HepG2 (cell line): ENCODE measurements at regions not wholly inside any gene's neighbourhood (a gene's known extent, or its start where the extent isn't known, plus 50 kb on each side); places are given as distances from the start of the nearest gene placed in this dataset.

Source experiments
- DZIP1 ChIP-seq: sonication (generic); formaldehyde crosslinking; IDR thresholded peaks from 2 replicates; pipeline ENCODE4 v1.5.0; 2020; ENCODE audit warnings: mild to moderate bottlenecking, missing genetic modification reagents
- E2F2 ChIP-seq: sonication (generic); formaldehyde crosslinking; IDR thresholded peaks from 2 replicates; pipeline ENCODE4 v1.4.0; 2020; ENCODE audit warnings: missing genetic modification reagents, borderline replicate concordance
- EP300 ChIP-seq, 3 experiments: sonication (generic) in 1 of 3; formaldehyde crosslinking in 1 of 3; IDR thresholded peaks; 2 replicates each; pipeline versions ENCODE4 v1.5.1 to v1.6.1; 2011 to 2020; ENCODE audit warnings: low read depth in 2 of 3, low read length in 2 of 3, borderline replicate concordance in 1 of 3, improper control_type of control experiment in 1 of 3, mild to moderate bottlenecking in 1 of 3, missing genetic modification reagents in 1 of 3, moderate library complexity in 1 of 3
- FOXP4 ChIP-seq: sonication (generic); formaldehyde crosslinking; IDR thresholded peaks from 2 replicates; pipeline ENCODE4 v1.4.0; 2020; ENCODE audit warnings: missing genetic modification reagents
- KLF15 ChIP-seq: sonication (generic); formaldehyde crosslinking; IDR thresholded peaks from 2 replicates; pipeline ENCODE4 v1.8.1; 2023; ENCODE audit warnings: borderline replicate concordance, mild to moderate bottlenecking, inconsistent platforms, missing genetic modification reagents, mixed read lengths
- NCOR1 ChIP-seq: fragments of 200-600 bp; sonication (generic); IDR thresholded peaks from 2 replicates; pipeline ENCODE4 v1.7.0; 2017; ENCODE audit warnings: antibody characterized with exemption, low read length, borderline replicate concordance
- NFIC ChIP-seq: IDR thresholded peaks from 2 replicates; pipeline ENCODE4 v1.6.1; 2012; ENCODE audit warnings: mild to moderate bottlenecking, low read length, inconsistent platforms
- NKX3-1 ChIP-seq: sonication (generic); formaldehyde crosslinking; IDR thresholded peaks from 2 replicates; pipeline ENCODE4 v1.5.0; 2020; ENCODE audit warnings: missing genetic modification reagents
- PLSCR1 ChIP-seq: sonication (generic); formaldehyde crosslinking; IDR thresholded peaks from 2 replicates; pipeline ENCODE4 v1.5.0; 2020; ENCODE audit warnings: missing genetic modification reagents, mild to moderate bottlenecking, borderline replicate concordance
- PTBP1 ChIP-seq: fragments of 200-400 bp; formaldehyde crosslinking; IDR thresholded peaks from 2 replicates; pipeline ENCODE4 v1.6.1; 2018; ENCODE audit warnings: low read length, low read depth; ENCODE audit not compliant: poor library complexity, severe bottlenecking
- RBAK ChIP-seq: sonication (generic); formaldehyde crosslinking; IDR thresholded peaks from 2 replicates; pipeline ENCODE4 v1.5.1; 2020; ENCODE audit warnings: mild to moderate bottlenecking, missing genetic modification reagents
- TCF7L2 ChIP-seq: IDR thresholded peaks from 2 replicates; pipeline ENCODE4 v1.6.1; 2011; ENCODE audit warnings: mild to moderate bottlenecking, low read depth, low read length, moderate library complexity
- TGIF2 ChIP-seq: IDR thresholded peaks from 2 replicates; pipeline ENCODE4 v1.6.1; 2016; ENCODE audit warnings: control low read depth, missing compliant biosample characterization
- ZBTB4 ChIP-seq: sonication (generic); formaldehyde crosslinking; IDR thresholded peaks from 2 replicates; pipeline ENCODE4 v1.4.0; 2020; ENCODE audit warnings: missing genetic modification reagents, mild to moderate bottlenecking, borderline replicate concordance
- ZNF354B ChIP-seq: sonication (generic); formaldehyde crosslinking; IDR thresholded peaks from 2 replicates; pipeline ENCODE4 v1.8.0; 2022; ENCODE audit warnings: mild to moderate bottlenecking, missing genetic modification reagents
- ZNF430 ChIP-seq: sonication (generic); formaldehyde crosslinking; IDR thresholded peaks from 2 replicates; pipeline ENCODE4 v1.9.0; 2021; ENCODE audit warnings: mild to moderate bottlenecking, missing genetic modification reagents
- ZNF569 ChIP-seq: sonication (generic); formaldehyde crosslinking; IDR thresholded peaks from 2 replicates; pipeline ENCODE4 v1.5.0; 2020; ENCODE audit warnings: mild to moderate bottlenecking, missing genetic modification reagents, moderate library complexity, borderline replicate concordance
- ZNF577 ChIP-seq: sonication (generic); formaldehyde crosslinking; IDR thresholded peaks from 2 replicates; pipeline ENCODE4 v1.4.0; 2020; ENCODE audit warnings: mild to moderate bottlenecking, low read depth, missing genetic modification reagents, borderline replicate concordance
- ZNF780A ChIP-seq: sonication (generic); formaldehyde crosslinking; IDR thresholded peaks from 2 replicates; pipeline ENCODE4 v1.8.0; 2022; ENCODE audit warnings: mild to moderate bottlenecking, missing genetic modification reagents, moderate library complexity

- TF ChIP-seq DZIP1 (CRISPR knock-in tag) (no peak), ZNF569 (no peak), NKX3-1 (CRISPR knock-in tag) (0 out of 2 replicates have a peak, but pooled peaks have one; percentile 16), NFIC (no peak; the same call in 1 of the 2 replicates), ZNF430 (CRISPR knock-in tag) (no peak), EP300 (IDR thresholded peaks at IDR 0.05; ENCODE audit: low read depth in 2 of 2, low read length in 2 of 2) (peak in 1 of 2 experiments; percentile 48; a peak in 1 of 4 replicates), EP300 (CRISPR knock-in tag; IDR thresholded peaks at IDR 0.05; ENCODE audit: borderline replicate concordance) (peak; percentile 57; the same call in 1 of the 2 replicates), ZNF354B (no peak), PLSCR1 (no peak; the same call in 1 of the 2 replicates), FOXP4 (CRISPR knock-in tag) (no peak; the same call in none of the 2 replicates), ZNF577 (CRISPR knock-in tag) (no peak), NCOR1 (no peak), KLF15 (CRISPR knock-in tag) (no peak), TGIF2 (CRISPR knock-in tag) (peak; percentile 96), ZNF780A (CRISPR knock-in tag) (0 out of 2 replicates have a peak, but pooled peaks have one; percentile 17), TCF7L2 (no peak), PTBP1 (no peak), ZBTB4 (CRISPR knock-in tag) (no peak), E2F2 (CRISPR knock-in tag) (peak; percentile 76; the same call in 1 of the 2 replicates), RBAK (CRISPR knock-in tag) (no peak)
Measured at GRCh38 chr6:26216359-26216885, 129.2 kb downstream of the HFE start (continued).
